Keratinocyte (primary cell): ENCODE measurements at regions not wholly inside any gene's neighbourhood (a gene's known extent, or its start where the extent isn't known, plus 50 kb on each side); places are given as distances from the start of the nearest gene placed in this dataset.

Source experiments
- DNase-seq: peaks from one replicate; pipeline ENCODE4 v3.0.0-alpha.2; 2011; ENCODE audit warnings: low read depth, missing footprints, low spot score
- FAIRE-seq: peaks from 2 replicates; lab custom pipeline; 2011; peaks lifted over from hg19 to GRCh38; lab: Jason Lieb, UNC
- H2AFZ ChIP-seq: 2 replicates; pipeline ENCODE4 v1.6.0; 2012; ENCODE audit warnings: low read length, control low read depth, inconsistent platforms; ENCODE audit not compliant: control insufficient read depth
- H3K27ac ChIP-seq: 2 replicates; pipeline ENCODE4 v1.5.1; 2011; ENCODE audit warnings: low read length; ENCODE audit not compliant: control insufficient read depth, insufficient read depth
- H3K27me3 ChIP-seq: 3 replicates; pipeline ENCODE4 v1.6.0; 2011; ENCODE audit warnings: low read length; ENCODE audit not compliant: control insufficient read depth, insufficient read depth; ENCODE audit errors: extremely low read depth
- H3K36me3 ChIP-seq, 2 experiments: 2 replicates in 1 of 2; 3 replicates in 1 of 2; pipeline ENCODE4 v1.5.1; 2011; ENCODE audit warnings: low read length in 2 of 2, mild to moderate bottlenecking in 1 of 2; ENCODE audit not compliant: control insufficient read depth in 2 of 2, insufficient read depth in 2 of 2; ENCODE audit errors: extremely low read depth in 1 of 2
- H3K4me1 ChIP-seq: 3 replicates; pipeline ENCODE4 v1.5.1; 2011; ENCODE audit warnings: low read length; ENCODE audit not compliant: control insufficient read depth, insufficient read depth; ENCODE audit errors: extremely low read depth
- H3K4me2 ChIP-seq: 3 replicates; pipeline ENCODE4 v1.6.0; 2011; ENCODE audit warnings: low read depth, low read length; ENCODE audit not compliant: control insufficient read depth, insufficient read depth; ENCODE audit errors: extremely low read depth
- H3K4me3 ChIP-seq, 3 experiments: fragments of 200-600 bp in 1 of 3; sonication (generic) in 1 of 3; 2 replicates in 2 of 3; 3 replicates in 1 of 3; pipeline ENCODE4 v1.5.1; 2011 to 2016; ENCODE audit warnings: low read length in 3 of 3, mild to moderate bottlenecking in 3 of 3, control low read depth in 2 of 3, inconsistent platforms in 1 of 3, low read depth in 1 of 3, mixed read lengths in 1 of 3, mixed run types in 1 of 3, moderate library complexity in 1 of 3; ENCODE audit not compliant: control insufficient read depth in 2 of 3, insufficient read depth in 2 of 3; ENCODE audit errors: extremely low read depth in 1 of 3
- H3K79me2 ChIP-seq: 2 replicates; pipeline ENCODE4 v1.6.0; 2012; ENCODE audit warnings: low read length; ENCODE audit not compliant: control insufficient read depth, insufficient read depth
- H3K9ac ChIP-seq: 3 replicates; pipeline ENCODE4 v1.6.0; 2011; ENCODE audit warnings: low read length; ENCODE audit not compliant: control insufficient read depth, insufficient read depth; ENCODE audit errors: extremely low read depth
- H3K9me1 ChIP-seq: 3 replicates; pipeline ENCODE4 v1.6.0; 2011; ENCODE audit warnings: low read length; ENCODE audit not compliant: control insufficient read depth, insufficient read depth; ENCODE audit errors: extremely low read depth
- H3K9me3 ChIP-seq: 2 replicates; pipeline ENCODE4 v1.5.1; 2012; ENCODE audit warnings: low read depth, low read length; ENCODE audit not compliant: control insufficient read depth
- H4K20me1 ChIP-seq: 3 replicates; pipeline ENCODE4 v1.6.0; 2011; ENCODE audit warnings: low read length; ENCODE audit not compliant: control insufficient read depth, insufficient read depth; ENCODE audit errors: extremely low read depth
- CTCF ChIP-seq, 3 experiments: IDR thresholded peaks in 1 of 3; conservative IDR thresholded peaks in 1 of 3; optimal IDR thresholded peaks in 1 of 3; 2 replicates in 2 of 3; 3 replicates in 1 of 3; pipeline versions ENCODE3 to v1.5.1; 2011; ENCODE audit warnings: low read length in 3 of 3, mild to moderate bottlenecking in 3 of 3, moderate library complexity in 2 of 3, control low read depth in 1 of 3, inconsistent platforms in 1 of 3; ENCODE audit not compliant: insufficient read depth in 2 of 3; ENCODE audit errors: extremely low read depth in 1 of 3
- EZH2 ChIP-seq: IDR thresholded peaks from one replicate; pipeline ENCODE4 v1.6.1; 2012; ENCODE audit warnings: inconsistent platforms, mild to moderate bottlenecking, low read length, moderate library complexity
- dilution Hi-C: fragments of 300-500 bp; cut with MboI; formaldehyde crosslinking; loops from one replicate; pipeline ENCODE4 v1.7.0; 2020; ENCODE audit warnings: low sequenced_read_pairs; ENCODE audit not compliant: extremely low pct_ligation_motif_present

GRCh38 chr9:120138955-120139354 lies 441.0 kb downstream of the CDK5RAP2 start:
- Histone ChIP-seq H3K4me3 (no peak overlapping the region), H3K36me3 (no peaks in the 10 kb centered on the region), H3K4me2 (no peak overlapping the region), H3K27me3 (no peaks in the 10 kb centered on the region), H3K27ac (no peak overlapping the region), H2AFZ (no peak overlapping the region), H3K9me3 (no peaks in the 10 kb centered on the region), H3K79me2 (no peaks in the 10 kb centered on the region), H3K4me1 (no peaks in the 10 kb centered on the region), H3K9ac (no peak overlapping the region), H3K9me1 (no peaks in the 10 kb centered on the region), H4K20me1 (no peaks in the 10 kb centered on the region)
- TF ChIP-seq CTCF (optimal IDR thresholded peaks at IDR 0.05 in 1 of 3, IDR thresholded peaks at IDR 0.05 in 1 of 3, conservative IDR thresholded peaks at IDR 0.05 in 1 of 3; ENCODE audit: extremely low read depth in 1 of 3, insufficient read depth in 2 of 3, low read length in 3 of 3) (no peak), EZH2 (no peak)
- no peak for FAIRE-seq
- dilution Hi-C loops = no loop called here
- no peak for DNase-seq

- H3K27ac ChIP-seq = no peak overlapping the region
- FAIRE-seq = no peak
- H2AFZ ChIP-seq = no peak overlapping the region
- DNase-seq = no peak
- no peak for TF ChIP-seq CTCF (optimal IDR thresholded peaks at IDR 0.05 in 1 of 3, IDR thresholded peaks at IDR 0.05 in 1 of 3, conservative IDR thresholded peaks at IDR 0.05 in 1 of 3; ENCODE audit: extremely low read depth in 1 of 3, insufficient read depth in 2 of 3, low read length in 3 of 3)
- dilution Hi-C loops = no loop called here
- no peak overlapping the region for H3K9ac ChIP-seq
- no peak overlapping the region for H3K4me3 ChIP-seq
- H3K79me2 ChIP-seq = no peaks in the 10 kb centered on the region
- H3K27me3 ChIP-seq = no peaks in the 10 kb centered on the region
- no peaks in the 10 kb centered on the region for H3K9me3 ChIP-seq
- H3K4me2 ChIP-seq = no peak overlapping the region
- no peaks in the 10 kb centered on the region for H3K36me3 ChIP-seq
- no peaks in the 10 kb centered on the region for H3K9me1 ChIP-seq
- no peaks in the 10 kb centered on the region for H3K4me1 ChIP-seq
- H4K20me1 ChIP-seq = no peaks in the 10 kb centered on the region
These were observed 442.7 kb downstream of the CDK5RAP2 start for GRCh38 chr9:120137186-120137840.
